ENCODE measurements at regions not wholly inside any gene's neighbourhood (a gene's known extent, or its start where the extent isn't known, plus 50 kb on each side); places are given as distances from the start of the nearest gene placed in this dataset.

DNA sequence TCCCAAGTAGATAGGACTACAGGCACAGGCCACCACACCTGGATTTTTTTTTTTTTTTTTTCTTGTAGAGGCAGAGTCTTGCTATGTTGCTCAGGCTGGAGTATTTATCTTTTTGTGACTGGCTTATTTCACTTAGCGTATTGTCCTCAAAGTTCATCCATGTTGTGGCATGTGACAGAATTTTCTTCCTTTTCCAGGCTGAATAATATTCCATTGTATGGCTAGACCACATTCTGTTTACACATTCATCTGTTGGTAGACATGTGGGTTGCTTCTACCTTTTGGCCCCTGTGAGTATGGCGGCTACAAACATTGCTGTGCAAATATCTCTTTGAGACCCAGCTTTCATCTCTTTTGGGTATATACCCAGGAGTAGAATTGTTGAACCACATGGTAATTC is 160.2 kb upstream of the SMAD3 start:
- Histone ChIP-seq H3K36me3 (no peaks in the 10 kb centered on the region), H3K4me1 (peaks cover 0 to 8% of the 10 kb centered on the region in 2 donors), H3K4me3 (no peak overlapping the region), H3K27me3 (no peaks in the 10 kb centered on the region), H3K9me3 (no peaks in the 10 kb centered on the region), H3K27ac (no peak overlapping the region)
- intact Hi-C loops (cut with DNase I) = no loop called here
- no peak for TF ChIP-seq CTCF (IDR thresholded peaks at IDR 0.05)
- no peak for DNase-seq
- no peak for ATAC-seq

DNA sequence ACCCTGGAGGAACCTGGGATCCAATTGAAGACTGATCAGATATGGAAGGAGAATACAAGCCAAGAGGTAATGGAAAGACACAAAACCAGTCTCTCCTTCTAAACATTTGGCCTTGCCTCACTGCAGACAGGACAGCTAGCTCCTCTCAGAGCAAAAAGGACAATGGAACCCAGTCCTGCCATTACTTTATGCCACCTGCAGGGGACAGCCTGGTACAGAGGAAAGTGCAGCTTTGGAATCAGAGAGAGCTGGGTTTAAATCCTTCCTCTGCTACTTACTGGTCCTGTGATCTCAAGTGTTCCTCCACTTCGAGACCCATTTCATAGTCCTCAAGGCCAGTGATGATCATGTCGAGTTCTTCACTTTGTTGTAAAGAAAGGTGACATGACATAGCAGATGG is 159.4 kb upstream of the SMAD3 start:
- H3K9me3 ChIP-seq = no peaks in the 10 kb centered on the region
- TF ChIP-seq CTCF (IDR thresholded peaks at IDR 0.05) = no peak
- ATAC-seq (no peak), DNase-seq (no peak)
- peaks cover 0 to 8% of the 10 kb centered on the region in 2 donors for H3K4me1 ChIP-seq
- no peak overlapping the region for H3K4me3 ChIP-seq
- intact Hi-C loops (cut with DNase I) = no loop called here
- H3K27me3 ChIP-seq = no peaks in the 10 kb centered on the region
- H3K36me3 ChIP-seq = no peaks in the 10 kb centered on the region
- no peak overlapping the region for H3K27ac ChIP-seq

DNA sequence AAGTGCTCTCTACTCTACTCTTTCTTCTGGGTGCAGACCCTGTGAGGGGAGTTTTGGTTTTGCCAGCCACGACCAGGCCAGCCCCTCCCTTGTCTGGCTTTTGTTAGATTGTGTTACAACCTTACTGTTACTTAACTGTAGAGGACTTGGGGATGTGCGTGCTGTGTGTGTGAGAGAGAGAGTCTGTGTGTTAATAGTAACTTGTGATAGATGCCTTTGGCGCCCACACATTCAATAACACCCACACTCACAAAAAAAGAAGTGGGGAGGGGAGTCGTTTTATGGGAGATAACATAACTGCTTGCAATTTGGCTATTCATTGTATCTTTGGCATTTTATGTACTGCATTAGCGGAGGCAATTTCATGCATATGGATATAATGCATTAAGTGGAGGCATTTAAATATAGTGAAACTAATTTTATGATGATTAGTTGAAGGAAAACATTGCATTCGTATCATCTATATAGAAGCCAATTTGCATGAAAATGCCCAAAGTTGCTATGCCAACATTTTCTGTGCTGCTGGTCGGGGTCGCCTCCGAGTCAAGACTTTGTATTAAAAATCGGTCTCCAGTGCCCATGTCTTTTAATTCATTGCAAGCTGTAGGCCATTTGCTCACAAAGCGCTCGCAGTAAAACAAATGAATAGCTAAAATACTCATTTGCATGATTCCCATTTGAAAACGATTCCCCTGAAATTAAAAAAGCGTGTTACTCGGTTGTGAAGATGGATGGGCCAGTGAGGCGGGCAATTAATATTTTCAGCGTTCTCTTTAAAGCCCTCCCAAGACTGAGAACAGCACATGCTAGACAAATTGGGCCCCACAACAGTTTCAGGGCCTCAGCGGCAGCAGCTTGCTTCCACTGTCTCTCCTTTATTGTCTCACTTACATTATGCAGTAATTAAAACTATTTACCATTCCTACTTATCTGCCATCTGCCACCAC is 158.5 kb upstream of the SMAD3 start:
- H3K4me3 ChIP-seq = no peak overlapping the region
- H3K27me3 ChIP-seq = no peaks in the 10 kb centered on the region
- TF ChIP-seq CTCF (IDR thresholded peaks at IDR 0.05) = no peak
- no peak overlapping the region for H3K27ac ChIP-seq
- H3K36me3 ChIP-seq = no peaks in the 10 kb centered on the region
- DNase-seq (no peak), ATAC-seq (no peak)
- peaks cover 0 to 8% of the 10 kb centered on the region in 2 donors for H3K4me1 ChIP-seq
- intact Hi-C loops (cut with DNase I) = no loop called here
- H3K9me3 ChIP-seq = no peaks in the 10 kb centered on the region

DNA sequence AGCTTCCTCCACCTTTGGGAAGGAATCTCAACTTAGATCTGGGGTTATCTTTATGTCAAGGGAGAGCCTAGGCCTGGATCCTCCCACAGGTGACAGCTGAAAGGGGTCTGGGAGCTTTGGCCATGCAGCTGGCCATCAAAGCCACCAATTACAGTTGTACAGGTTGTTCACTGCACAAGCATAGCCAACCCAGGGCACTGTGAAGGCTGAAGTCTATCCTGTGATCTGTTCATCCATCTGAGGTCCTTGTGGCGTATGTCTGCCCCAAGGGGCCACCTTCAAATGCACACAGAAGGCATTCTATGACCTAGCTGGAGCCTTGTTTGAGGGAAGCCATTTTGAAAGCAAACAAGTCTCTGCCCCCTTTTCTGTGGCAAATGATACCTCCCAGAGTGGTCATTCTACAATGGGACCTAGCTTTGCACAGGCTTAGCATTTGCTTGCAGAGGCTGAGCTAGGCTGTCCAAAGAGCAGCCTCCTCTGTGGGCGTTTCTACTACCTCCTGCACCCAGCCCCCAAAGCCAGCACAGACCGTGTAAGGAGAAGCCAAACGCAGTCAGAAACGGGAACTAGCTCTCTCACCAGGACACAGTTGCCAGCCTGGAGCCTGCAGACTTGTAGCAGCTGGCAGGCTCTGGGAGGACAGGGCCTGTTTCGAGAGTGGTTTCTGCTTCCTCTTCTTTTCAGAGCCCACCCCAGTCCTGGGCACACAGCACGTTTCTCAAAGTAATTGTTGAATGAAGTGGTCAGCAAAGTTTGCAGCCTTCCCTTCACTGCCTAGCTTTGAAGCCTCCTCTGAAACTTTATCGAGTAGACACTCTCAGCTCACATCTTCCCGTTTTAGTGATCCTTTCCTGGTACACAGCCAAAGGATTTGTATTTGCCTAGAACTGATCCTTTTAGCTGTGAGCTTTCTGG is 157.3 kb upstream of the SMAD3 start:
- no peak overlapping the region for H3K27ac ChIP-seq
- intact Hi-C loops (cut with DNase I) = no loop called here
- H3K36me3 ChIP-seq = no peaks in the 10 kb centered on the region

More for the DNA sequence above, 157.3 kb upstream of the SMAD3 start:
- no peak overlapping the region for H3K4me3 ChIP-seq
- peak; percentile 67 for ATAC-seq
- H3K9me3 ChIP-seq = no peaks in the 10 kb centered on the region
- peak in 2 of 4 donors; percentile 35 to 74 for DNase-seq
- no peaks in the 10 kb centered on the region for H3K27me3 ChIP-seq
- TF ChIP-seq CTCF (IDR thresholded peaks at IDR 0.05) = no peak
- peaks cover 0 to 8% of the 10 kb centered on the region in 2 donors for H3K4me1 ChIP-seq
